IPS-20b (cell line): ENCODE measurements at regions not wholly inside any gene's neighbourhood (a gene's known extent, or its start where the extent isn't known, plus 50 kb on each side); places are given as distances from the start of the nearest gene placed in this dataset.

Experiments
- H3K27ac ChIP-seq: one replicate; pipeline ENCODE4 v1.5.1; 2013; ENCODE audit warnings: low read length
- H3K27me3 ChIP-seq: 2 replicates; pipeline ENCODE4 v1.6.1; 2013; ENCODE audit warnings: mild to moderate bottlenecking, low read length, inconsistent platforms; ENCODE audit not compliant: insufficient read depth
- H3K36me3 ChIP-seq: 2 replicates; pipeline ENCODE4 v1.6.1; 2013; ENCODE audit warnings: low read depth, mild to moderate bottlenecking, inconsistent platforms, low read length, moderate library complexity; ENCODE audit not compliant: insufficient read depth
- H3K4me1 ChIP-seq: 2 replicates; pipeline ENCODE4 v1.6.1; 2013; ENCODE audit warnings: mild to moderate bottlenecking, control low read depth, inconsistent platforms, low read length, moderate library complexity; ENCODE audit not compliant: insufficient read depth
- H3K4me3 ChIP-seq: 2 replicates; pipeline ENCODE4 v1.5.1; 2013; ENCODE audit warnings: mild to moderate bottlenecking, low read length, inconsistent platforms
- H3K9ac ChIP-seq: 2 replicates; pipeline ENCODE4 v1.6.1; 2013; ENCODE audit warnings: low read depth, mild to moderate bottlenecking, inconsistent platforms, low read length, moderate library complexity
- H3K9me3 ChIP-seq: 2 replicates; pipeline ENCODE4 v1.6.1; 2013; ENCODE audit warnings: mild to moderate bottlenecking, low read depth, low read length, inconsistent platforms; ENCODE audit not compliant: insufficient read depth

GRCh38 chr4:34193451-34194154, 2050.7 kb downstream of the ARAP2 start:
- no peak overlapping the region for H3K27ac ChIP-seq
- H3K36me3 ChIP-seq: no peaks in the 10 kb centered on the region
- no peaks in the 10 kb centered on the region; the same call in 1 of the 2 replicates for H3K4me1 ChIP-seq
- H3K9ac ChIP-seq: no peak overlapping the region
- H3K4me3 ChIP-seq: no peak overlapping the region
- H3K27me3 ChIP-seq: no peaks in the 10 kb centered on the region
- H3K9me3 ChIP-seq: no peaks in the 10 kb centered on the region

- H3K27ac ChIP-seq: no peak overlapping the region
These were observed 2049.7 kb downstream of the ARAP2 start for GRCh38 chr4:34194585-34194984.

GRCh38 chr4:34196375-34196774, 2047.9 kb downstream of the ARAP2 start:
- no peak overlapping the region for H3K9ac ChIP-seq
- no peaks in the 10 kb centered on the region for H3K36me3 ChIP-seq
- H3K4me3 ChIP-seq: no peak overlapping the region
- H3K27ac ChIP-seq: no peak overlapping the region
- H3K27me3 ChIP-seq: no peaks in the 10 kb centered on the region
- H3K9me3 ChIP-seq: no peaks in the 10 kb centered on the region
- no peaks in the 10 kb centered on the region; the same call in 1 of the 2 replicates for H3K4me1 ChIP-seq

More at GRCh38 chr4:34194585-34194984, 2049.7 kb downstream of the ARAP2 start:
- no peak overlapping the region for H3K4me3 ChIP-seq
- H3K4me1 ChIP-seq: no peaks in the 10 kb centered on the region; the same call in 1 of the 2 replicates
- H3K27me3 ChIP-seq: no peaks in the 10 kb centered on the region
- no peaks in the 10 kb centered on the region for H3K36me3 ChIP-seq
- no peak overlapping the region for H3K9ac ChIP-seq
- no peaks in the 10 kb centered on the region for H3K9me3 ChIP-seq

GRCh38 chr4:34198966-34199365, 2045.3 kb downstream of the ARAP2 start:
- Histone ChIP-seq H3K4me3 (no peak overlapping the region), H3K36me3 (no peaks in the 10 kb centered on the region), H3K9me3 (no peaks in the 10 kb centered on the region), H3K27ac (no peak overlapping the region), H3K9ac (no peak overlapping the region), H3K27me3 (no peaks in the 10 kb centered on the region), H3K4me1 (no peaks in the 10 kb centered on the region; the same call in 1 of the 2 replicates)

- H3K27ac ChIP-seq: no peak overlapping the region
- no peak overlapping the region for H3K9ac ChIP-seq
- no peaks in the 10 kb centered on the region for H3K27me3 ChIP-seq
- peaks cover 5% of the 10 kb centered on the region; the same call in 1 of the 2 replicates for H3K9me3 ChIP-seq
- H3K4me3 ChIP-seq: no peak overlapping the region
- H3K4me1 ChIP-seq: no peaks in the 10 kb centered on the region; the same call in 1 of the 2 replicates
- H3K36me3 ChIP-seq: no peaks in the 10 kb centered on the region
These were observed 2043.8 kb downstream of the ARAP2 start for GRCh38 chr4:34200535-34200934.

GRCh38 chr4:34202154-34202553, 2042.2 kb downstream of the ARAP2 start:
- Histone ChIP-seq H3K4me1 (no peaks in the 10 kb centered on the region; the same call in 1 of the 2 replicates), H3K4me3 (no peak overlapping the region), H3K9me3 (peaks cover 13% of the 10 kb centered on the region), H3K27me3 (no peaks in the 10 kb centered on the region), H3K9ac (no peak overlapping the region), H3K27ac (no peak overlapping the region), H3K36me3 (no peaks in the 10 kb centered on the region)

- Histone ChIP-seq H3K36me3 (no peaks in the 10 kb centered on the region), H3K9me3 (no peaks in the 10 kb centered on the region; the same call in 1 of the 2 replicates), H3K27ac (no peak overlapping the region), H3K9ac (no peak overlapping the region), H3K27me3 (no peaks in the 10 kb centered on the region), H3K4me3 (no peak overlapping the region), H3K4me1 (no peaks in the 10 kb centered on the region)
These were observed 2023.7 kb downstream of the ARAP2 start for GRCh38 chr4:34220601-34221000.

GRCh38 chr4:34221986-34222385, 2022.3 kb downstream of the ARAP2 start:
- Histone ChIP-seq H3K9ac (no peak overlapping the region), H3K27ac (no peak overlapping the region), H3K9me3 (no peaks in the 10 kb centered on the region; the same call in 1 of the 2 replicates), H3K36me3 (no peaks in the 10 kb centered on the region), H3K4me1 (no peaks in the 10 kb centered on the region), H3K27me3 (no peaks in the 10 kb centered on the region), H3K4me3 (no peak overlapping the region)

- H3K9me3 ChIP-seq: no peaks in the 10 kb centered on the region
- no peak overlapping the region for H3K27ac ChIP-seq
- H3K27me3 ChIP-seq: no peaks in the 10 kb centered on the region
- H3K36me3 ChIP-seq: no peaks in the 10 kb centered on the region
- H3K9ac ChIP-seq: no peak overlapping the region
- H3K4me1 ChIP-seq: no peaks in the 10 kb centered on the region
- no peak overlapping the region for H3K4me3 ChIP-seq
These were observed 2008.2 kb downstream of the ARAP2 start for GRCh38 chr4:34236118-34236517.

- no peaks in the 10 kb centered on the region; the same call in 1 of the 2 replicates for H3K9me3 ChIP-seq
- no peak overlapping the region for H3K27ac ChIP-seq
- H3K27me3 ChIP-seq: no peaks in the 10 kb centered on the region
- H3K4me1 ChIP-seq: no peaks in the 10 kb centered on the region
- H3K4me3 ChIP-seq: no peak overlapping the region
- no peaks in the 10 kb centered on the region for H3K36me3 ChIP-seq
- H3K9ac ChIP-seq: no peak overlapping the region
These were observed 1999.0 kb downstream of the ARAP2 start for GRCh38 chr4:34245276-34245675.

GRCh38 chr4:34250562-34250961, 1993.8 kb downstream of the ARAP2 start:
- H3K27ac ChIP-seq: no peak overlapping the region

GRCh38 chr4:34253239-34253638, 1991.1 kb downstream of the ARAP2 start:
- Histone ChIP-seq H3K4me1 (no peaks in the 10 kb centered on the region), H3K9ac (no peak overlapping the region), H3K4me3 (no peak overlapping the region), H3K27ac (no peak overlapping the region), H3K36me3 (no peaks in the 10 kb centered on the region), H3K9me3 (no peaks in the 10 kb centered on the region; the same call in 1 of the 2 replicates), H3K27me3 (no peaks in the 10 kb centered on the region)

More at GRCh38 chr4:34250562-34250961, 1993.8 kb downstream of the ARAP2 start:
- Histone ChIP-seq H3K27me3 (no peaks in the 10 kb centered on the region), H3K4me1 (no peaks in the 10 kb centered on the region), H3K9ac (no peak overlapping the region), H3K36me3 (no peaks in the 10 kb centered on the region), H3K9me3 (no peaks in the 10 kb centered on the region; the same call in 1 of the 2 replicates), H3K4me3 (no peak overlapping the region)
